BJ (cell line): ENCODE measurements at regions not wholly inside any gene's neighbourhood (a gene's known extent, or its start where the extent isn't known, plus 50 kb on each side); places are given as distances from the start of the nearest gene placed in this dataset.

ENCODE experiments used
- CTCF ChIA-PET: fragments of 350-600 bp; formaldehyde crosslinking; extraction: SDS; loops from one replicate; lab custom pipeline; 2021; ENCODE audit warnings: antibody characterized with exemption, inconsistent platforms; lab: Yijun Ruan, JAX
- POLR2A ChIA-PET: fragments of 300-600 bp; sonication (Branson Sonifier 250); formaldehyde crosslinking; extraction: SDS; loops from one replicate; lab custom pipeline; 2021; ENCODE audit warnings: antibody characterized with exemption; lab: Charles Lee
- DNase-seq: peaks from one replicate; pipeline ENCODE4 v3.0.0-alpha.2; 2011; ENCODE audit warnings: low read depth
- H3K27me3 ChIP-seq: 2 replicates; pipeline ENCODE4 v1.6.0; 2011; ENCODE audit warnings: low read length; ENCODE audit not compliant: control insufficient read depth, insufficient read depth
- H3K36me3 ChIP-seq: 2 replicates; pipeline ENCODE4 v1.5.1; 2011; ENCODE audit warnings: low read length; ENCODE audit not compliant: control insufficient read depth, insufficient read depth
- H3K4me3 ChIP-seq: 2 replicates; pipeline ENCODE4 v1.5.1; 2011; ENCODE audit warnings: low read depth, mild to moderate bottlenecking, control low read depth, low read length
- CTCF ChIP-seq: IDR thresholded peaks from 2 replicates; pipeline ENCODE4 v1.5.1; 2011; ENCODE audit warnings: low read depth, mild to moderate bottlenecking, control low read depth, inconsistent platforms, low read length, moderate library complexity; ENCODE audit not compliant: insufficient read depth

GRCh38 chr18:10052871-10053270, 139.1 kb downstream of the VAPA start:
- POLR2A ChIA-PET, result no interaction called here
- Histone ChIP-seq H3K36me3 (no peaks in the 10 kb centered on the region), H3K27me3 (no peaks in the 10 kb centered on the region), H3K4me3 (no peak overlapping the region)
- CTCF ChIA-PET, result interaction anchor here (0.5 kb wide), 1 partner anchor 19 kb away, joined by 5 read pairs; no protein-coding TSS in a partner anchor
- DNase-seq, result no peak
- TF ChIP-seq CTCF, result no peak

- ChIA-PET CTCF (interaction anchor here (1.1 kb wide), 1 partner anchor 189 kb away, joined by 3 read pairs; no protein-coding TSS in a partner anchor), POLR2A (no interaction called here)
- Histone ChIP-seq H3K4me3 (no peak overlapping the region), H3K36me3 (no peaks in the 10 kb centered on the region), H3K27me3 (no peaks in the 10 kb centered on the region)
- DNase-seq, result no peak
- TF ChIP-seq CTCF, result no peak
These were observed 140.0 kb downstream of the VAPA start for GRCh38 chr18:10053861-10054260.

- no peaks in the 10 kb centered on the region for H3K27me3 ChIP-seq
- POLR2A ChIA-PET, result no interaction called here
- no peak for TF ChIP-seq CTCF
These were observed 140.6 kb downstream of the VAPA start for GRCh38 chr18:10054366-10054765.

GRCh38 chr18:10055125-10055750, 141.4 kb downstream of the VAPA start:
- Histone ChIP-seq H3K36me3 (no peaks in the 10 kb centered on the region), H3K27me3 (no peaks in the 10 kb centered on the region), H3K4me3 (no peak overlapping the region)
- TF ChIP-seq CTCF, result no peak
- no peak for DNase-seq
- ChIA-PET CTCF (interaction anchor here (0.6 to 1.1 kb wide), 3 partner anchors 11 to 414 kb away, joined by 3 to 4 read pairs (median 3); no protein-coding TSS in a partner anchor), POLR2A (no interaction called here)

More at GRCh38 chr18:10054366-10054765, 140.6 kb downstream of the VAPA start:
- no peak for DNase-seq
- CTCF ChIA-PET, result interaction anchor here (1.1 kb wide), 1 partner anchor 189 kb away, joined by 3 read pairs; no protein-coding TSS in a partner anchor
- no peaks in the 10 kb centered on the region for H3K36me3 ChIP-seq
- H3K4me3 ChIP-seq, result no peak overlapping the region

GRCh38 chr18:10056506-10056905, 142.7 kb downstream of the VAPA start:
- no peaks in the 10 kb centered on the region for H3K36me3 ChIP-seq
- no peak overlapping the region for H3K4me3 ChIP-seq
- POLR2A ChIA-PET, result no interaction called here
- no peaks in the 10 kb centered on the region for H3K27me3 ChIP-seq
- no peak for DNase-seq
- CTCF ChIA-PET, result no interaction called here
- no peak for TF ChIP-seq CTCF
